Neuron (in vitro differentiated cells): ENCODE measurements at regions not wholly inside any gene's neighbourhood (a gene's known extent, or its start where the extent isn't known, plus 50 kb on each side); places are given as distances from the start of the nearest gene placed in this dataset.

ENCODE experiments used
- H2AFZ ChIP-seq: one replicate; pipeline ENCODE4 v1.6.1; 2013; ENCODE audit warnings: low read depth, mild to moderate bottlenecking, inconsistent platforms, low read length, moderate library complexity
- H3K27me3 ChIP-seq: one replicate; pipeline ENCODE4 v1.6.1; 2013; ENCODE audit warnings: low read length; ENCODE audit not compliant: insufficient read depth
- H3K36me3 ChIP-seq: one replicate; pipeline ENCODE4 v1.6.1; 2013; ENCODE audit warnings: low read length; ENCODE audit not compliant: insufficient read depth
- H3K4me1 ChIP-seq: one replicate; pipeline ENCODE4 v1.6.1; 2013; ENCODE audit warnings: low read length; ENCODE audit not compliant: insufficient read depth
- H3K4me3 ChIP-seq: 2 replicates; pipeline ENCODE4 v1.5.1; 2013; ENCODE audit warnings: mild to moderate bottlenecking, low read length, moderate library complexity
- H3K9me3 ChIP-seq: one replicate; pipeline ENCODE4 v1.6.1; 2013; ENCODE audit warnings: low read length

- H3K4me1 ChIP-seq, result no peaks in the 10 kb centered on the region
Measured at GRCh38 chr13:90185734-90186133, 1161.8 kb upstream of the MIR17HG start.

GRCh38 chr13:90187478-90188350, 1159.8 kb upstream of the MIR17HG start:
- Histone ChIP-seq H3K4me1 (no peaks in the 10 kb centered on the region), H3K4me3 (no peak overlapping the region), H3K27me3 (no peaks in the 10 kb centered on the region), H3K36me3 (no peaks in the 10 kb centered on the region), H3K9me3 (no peaks in the 10 kb centered on the region), H2AFZ (no peak overlapping the region)

More at GRCh38 chr13:90185734-90186133, 1161.8 kb upstream of the MIR17HG start:
- H3K36me3 ChIP-seq, result no peaks in the 10 kb centered on the region
- no peaks in the 10 kb centered on the region for H3K9me3 ChIP-seq
- H2AFZ ChIP-seq, result no peak overlapping the region
- no peaks in the 10 kb centered on the region for H3K27me3 ChIP-seq
- no peak overlapping the region for H3K4me3 ChIP-seq

GRCh38 chr13:90188351-90188636, 1159.2 kb upstream of the MIR17HG start:
- no peak overlapping the region for H2AFZ ChIP-seq
- no peak overlapping the region for H3K4me3 ChIP-seq
- no peaks in the 10 kb centered on the region for H3K4me1 ChIP-seq
- H3K9me3 ChIP-seq, result no peaks in the 10 kb centered on the region
- H3K36me3 ChIP-seq, result no peaks in the 10 kb centered on the region
- no peaks in the 10 kb centered on the region for H3K27me3 ChIP-seq

GRCh38 chr13:90197722-90198121, 1149.8 kb upstream of the MIR17HG start:
- Histone ChIP-seq H3K36me3 (no peaks in the 10 kb centered on the region), H2AFZ (no peak overlapping the region), H3K9me3 (no peaks in the 10 kb centered on the region), H3K27me3 (no peaks in the 10 kb centered on the region), H3K4me3 (no peak overlapping the region), H3K4me1 (no peaks in the 10 kb centered on the region)

GRCh38 chr13:90201202-90201601, 1146.3 kb upstream of the MIR17HG start:
- no peaks in the 10 kb centered on the region for H3K27me3 ChIP-seq
- H3K4me3 ChIP-seq, result no peak overlapping the region
- no peaks in the 10 kb centered on the region for H3K36me3 ChIP-seq
- no peak overlapping the region for H2AFZ ChIP-seq
- H3K4me1 ChIP-seq, result no peaks in the 10 kb centered on the region
- H3K9me3 ChIP-seq, result no peaks in the 10 kb centered on the region

- Histone ChIP-seq H3K4me3 (no peak overlapping the region), H3K36me3 (no peaks in the 10 kb centered on the region), H3K9me3 (no peaks in the 10 kb centered on the region), H3K27me3 (no peaks in the 10 kb centered on the region), H3K4me1 (no peaks in the 10 kb centered on the region), H2AFZ (no peak overlapping the region)
Measured at GRCh38 chr13:90201676-90202460, 1145.6 kb upstream of the MIR17HG start.

- Histone ChIP-seq H3K4me3 (no peak overlapping the region), H2AFZ (no peak overlapping the region), H3K27me3 (no peaks in the 10 kb centered on the region), H3K9me3 (no peaks in the 10 kb centered on the region), H3K36me3 (no peaks in the 10 kb centered on the region), H3K4me1 (no peaks in the 10 kb centered on the region)
Measured at GRCh38 chr13:90205081-90205480, 1142.4 kb upstream of the MIR17HG start.

- Histone ChIP-seq H3K36me3 (no peaks in the 10 kb centered on the region), H2AFZ (no peak overlapping the region), H3K27me3 (no peaks in the 10 kb centered on the region), H3K4me1 (no peaks in the 10 kb centered on the region), H3K4me3 (no peak overlapping the region), H3K9me3 (no peaks in the 10 kb centered on the region)
Measured at GRCh38 chr13:90205911-90206310, 1141.6 kb upstream of the MIR17HG start.

GRCh38 chr13:90217275-90217674, 1130.2 kb upstream of the MIR17HG start:
- Histone ChIP-seq H3K4me1 (no peaks in the 10 kb centered on the region), H3K27me3 (no peaks in the 10 kb centered on the region), H2AFZ (no peak overlapping the region), H3K36me3 (no peaks in the 10 kb centered on the region), H3K4me3 (no peak overlapping the region), H3K9me3 (no peaks in the 10 kb centered on the region)

- H3K4me1 ChIP-seq, result peaks cover 6% of the 10 kb centered on the region
- no peak overlapping the region for H3K4me3 ChIP-seq
- H3K27me3 ChIP-seq, result no peaks in the 10 kb centered on the region
- no peaks in the 10 kb centered on the region for H3K9me3 ChIP-seq
- no peaks in the 10 kb centered on the region for H3K36me3 ChIP-seq
- no peak overlapping the region for H2AFZ ChIP-seq
Measured at GRCh38 chr13:90222758-90223157, 1124.7 kb upstream of the MIR17HG start.

GRCh38 chr13:90230311-90230710, 1117.2 kb upstream of the MIR17HG start:
- peaks cover 2% of the 10 kb centered on the region for H3K9me3 ChIP-seq
- H3K36me3 ChIP-seq, result no peaks in the 10 kb centered on the region
- H2AFZ ChIP-seq, result no peak overlapping the region
- no peaks in the 10 kb centered on the region for H3K27me3 ChIP-seq
- no peaks in the 10 kb centered on the region for H3K4me1 ChIP-seq
- no peak overlapping the region for H3K4me3 ChIP-seq

- no peaks in the 10 kb centered on the region for H3K36me3 ChIP-seq
- no peak overlapping the region for H3K4me3 ChIP-seq
- no peaks in the 10 kb centered on the region for H3K4me1 ChIP-seq
- H2AFZ ChIP-seq, result no peak overlapping the region
- no peaks in the 10 kb centered on the region for H3K27me3 ChIP-seq
- H3K9me3 ChIP-seq, result peaks cover 2% of the 10 kb centered on the region
Measured at GRCh38 chr13:90232291-90232690, 1115.2 kb upstream of the MIR17HG start.

GRCh38 chr13:90233933-90234672, 1113.4 kb upstream of the MIR17HG start:
- Histone ChIP-seq H3K9me3 (peaks cover 2% of the 10 kb centered on the region), H3K4me3 (no peak overlapping the region), H3K4me1 (no peaks in the 10 kb centered on the region), H2AFZ (no peak overlapping the region), H3K36me3 (no peaks in the 10 kb centered on the region), H3K27me3 (no peaks in the 10 kb centered on the region)
